NT2/D1 (cell line): ENCODE measurements at regions not wholly inside any gene's neighbourhood (a gene's known extent, or its start where the extent isn't known, plus 50 kb on each side); places are given as distances from the start of the nearest gene placed in this dataset.

Experiments
- DNase-seq: peaks from one replicate; pipeline ENCODE4 v3.0.0-alpha.2; 2011; ENCODE audit warnings: low read depth, low spot score
- H3K27me3 ChIP-seq: 2 replicates; pipeline ENCODE4 v1.6.0; 2011; ENCODE audit warnings: mild to moderate bottlenecking; ENCODE audit not compliant: insufficient read length, insufficient read depth
- H3K36me3 ChIP-seq: 2 replicates; pipeline ENCODE4 v1.6.1; 2011; ENCODE audit warnings: mild to moderate bottlenecking, low read length, mixed read lengths; ENCODE audit not compliant: insufficient read depth, insufficient read length
- H3K4me1 ChIP-seq: 2 replicates; pipeline ENCODE4 v1.5.1; 2011; ENCODE audit not compliant: insufficient read depth, insufficient read length
- H3K4me3 ChIP-seq: 2 replicates; pipeline ENCODE4 v1.5.1; 2011; ENCODE audit warnings: low read depth; ENCODE audit not compliant: insufficient read length
- H3K9ac ChIP-seq: 2 replicates; pipeline ENCODE4 v1.6.0; 2011; ENCODE audit warnings: low read depth; ENCODE audit not compliant: insufficient read length
- H3K9me3 ChIP-seq: 2 replicates; pipeline ENCODE4 v1.5.1; 2011; ENCODE audit warnings: mild to moderate bottlenecking, low read length; ENCODE audit not compliant: insufficient read depth
- SUZ12 ChIP-seq: IDR thresholded peaks from 2 replicates; pipeline ENCODE4 v1.6.1; 2011; ENCODE audit not compliant: insufficient read length, insufficient read depth; ENCODE audit errors: extremely low read depth
- YY1 ChIP-seq: IDR thresholded peaks from 2 replicates; pipeline ENCODE4 v1.6.1; 2011; ENCODE audit not compliant: insufficient read length, insufficient read depth
- ZNF274 ChIP-seq: IDR thresholded peaks from 2 replicates; pipeline ENCODE4 v1.6.1; 2011; ENCODE audit warnings: mild to moderate bottlenecking, low read depth, low read length

- no peaks in the 10 kb centered on the region for H3K36me3 ChIP-seq
- no peak overlapping the region for H3K4me3 ChIP-seq
- no peaks in the 10 kb centered on the region for H3K4me1 ChIP-seq
- TF ChIP-seq ZNF274, result no peak
- H3K9me3 ChIP-seq, result no peaks in the 10 kb centered on the region
- DNase-seq, result no peak
- no peak overlapping the region for H3K9ac ChIP-seq
- no peaks in the 10 kb centered on the region for H3K27me3 ChIP-seq
These were observed 1324.6 kb downstream of the LRFN5 start for GRCh38 chr14:42931308-42931707.

- Histone ChIP-seq H3K27me3 (no peaks in the 10 kb centered on the region), H3K9ac (no peak overlapping the region), H3K4me3 (no peak overlapping the region), H3K4me1 (no peaks in the 10 kb centered on the region), H3K9me3 (no peaks in the 10 kb centered on the region), H3K36me3 (no peaks in the 10 kb centered on the region)
- no peak for TF ChIP-seq SUZ12
- TF ChIP-seq YY1, result no peak
- TF ChIP-seq ZNF274, result no peak
- DNase-seq, result no peak
These were observed 1323.3 kb downstream of the LRFN5 start for GRCh38 chr14:42929806-42930480.

- TF ChIP-seq SUZ12 (no peak), YY1 (no peak), ZNF274 (no peak)
- Histone ChIP-seq H3K9ac (no peak overlapping the region), H3K9me3 (no peaks in the 10 kb centered on the region), H3K4me3 (no peak overlapping the region), H3K4me1 (no peaks in the 10 kb centered on the region), H3K27me3 (no peaks in the 10 kb centered on the region), H3K36me3 (no peaks in the 10 kb centered on the region)
- no peak for DNase-seq
These were observed 1320.6 kb downstream of the LRFN5 start for GRCh38 chr14:42927313-42927712.

- Histone ChIP-seq H3K9me3 (no peaks in the 10 kb centered on the region), H3K36me3 (no peaks in the 10 kb centered on the region), H3K4me1 (no peaks in the 10 kb centered on the region), H3K27me3 (no peaks in the 10 kb centered on the region), H3K9ac (no peak overlapping the region), H3K4me3 (no peak overlapping the region)
- no peak for DNase-seq
- no peak for TF ChIP-seq SUZ12
- TF ChIP-seq YY1, result no peak
- no peak for TF ChIP-seq ZNF274
These were observed 1315.2 kb downstream of the LRFN5 start for GRCh38 chr14:42921901-42922300.

GRCh38 chr14:42918615-42919014 is 1311.9 kb downstream of the LRFN5 start:
- no peaks in the 10 kb centered on the region for H3K36me3 ChIP-seq
- no peak overlapping the region for H3K9ac ChIP-seq
- no peak overlapping the region for H3K4me3 ChIP-seq
- TF ChIP-seq ZNF274 (no peak), SUZ12 (no peak), YY1 (no peak)
- no peaks in the 10 kb centered on the region; the same call in 1 of the 2 replicates for H3K9me3 ChIP-seq
- no peaks in the 10 kb centered on the region for H3K27me3 ChIP-seq
- no peak for DNase-seq
- no peaks in the 10 kb centered on the region for H3K4me1 ChIP-seq

GRCh38 chr14:42911642-42912041 is 1305.0 kb downstream of the LRFN5 start:
- no peak for DNase-seq
- TF ChIP-seq YY1 (no peak), SUZ12 (no peak)
- Histone ChIP-seq H3K4me1 (no peaks in the 10 kb centered on the region), H3K9ac (no peak overlapping the region), H3K27me3 (no peaks in the 10 kb centered on the region), H3K9me3 (no peaks in the 10 kb centered on the region; the same call in 1 of the 2 replicates), H3K36me3 (no peaks in the 10 kb centered on the region), H3K4me3 (no peak overlapping the region)

- TF ChIP-seq ZNF274 (no peak), YY1 (no peak), SUZ12 (no peak)
- DNase-seq, result no peak
- Histone ChIP-seq H3K36me3 (no peaks in the 10 kb centered on the region), H3K9me3 (no peaks in the 10 kb centered on the region; the same call in 1 of the 2 replicates), H3K27me3 (no peaks in the 10 kb centered on the region), H3K9ac (no peak overlapping the region), H3K4me1 (no peaks in the 10 kb centered on the region), H3K4me3 (no peak overlapping the region)
These were observed 1303.0 kb downstream of the LRFN5 start for GRCh38 chr14:42909659-42910058.

GRCh38 chr14:42893183-42893582 is 1286.5 kb downstream of the LRFN5 start:
- no peak for TF ChIP-seq YY1
- no peak for TF ChIP-seq SUZ12
- no peaks in the 10 kb centered on the region for H3K4me1 ChIP-seq
- DNase-seq, result no peak
- H3K36me3 ChIP-seq, result no peaks in the 10 kb centered on the region
- no peak overlapping the region for H3K9ac ChIP-seq
- H3K4me3 ChIP-seq, result no peak overlapping the region
- H3K9me3 ChIP-seq, result no peaks in the 10 kb centered on the region
- no peaks in the 10 kb centered on the region for H3K27me3 ChIP-seq
